RPMI7951 (cell line): ENCODE measurements at regions not wholly inside any gene's neighbourhood (a gene's known extent, or its start where the extent isn't known, plus 50 kb on each side); places are given as distances from the start of the nearest gene placed in this dataset.
A peak's percentile ranks its signal among the peaks of the same experiment; 100 is the strongest.

ENCODE experiments used
- DNase-seq: peaks from one replicate; pipeline ENCODE4 v3.0.0-alpha.2; 2012; ENCODE audit warnings: low read depth

DNA sequence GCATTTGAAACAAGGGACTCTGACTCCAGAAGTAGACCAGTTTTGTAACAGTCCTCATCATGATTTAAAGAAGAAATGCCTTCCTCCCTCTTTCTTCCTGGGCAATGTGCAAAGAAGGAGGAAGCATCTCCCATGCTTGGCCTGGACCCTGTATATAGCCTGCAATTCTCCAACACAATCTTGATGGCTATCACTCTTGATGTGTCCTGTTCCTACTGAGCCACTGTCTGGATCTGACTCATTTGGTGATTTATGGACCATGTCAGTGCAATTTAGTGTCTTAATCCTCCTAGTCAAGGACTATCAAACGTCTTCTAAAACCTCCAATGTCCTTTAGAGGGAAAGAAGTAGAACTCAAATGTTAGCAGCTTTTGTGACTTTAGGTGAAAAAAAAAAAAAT lies 697.3 kb downstream of the TLR4 start:
- no peak for DNase-seq

DNA sequence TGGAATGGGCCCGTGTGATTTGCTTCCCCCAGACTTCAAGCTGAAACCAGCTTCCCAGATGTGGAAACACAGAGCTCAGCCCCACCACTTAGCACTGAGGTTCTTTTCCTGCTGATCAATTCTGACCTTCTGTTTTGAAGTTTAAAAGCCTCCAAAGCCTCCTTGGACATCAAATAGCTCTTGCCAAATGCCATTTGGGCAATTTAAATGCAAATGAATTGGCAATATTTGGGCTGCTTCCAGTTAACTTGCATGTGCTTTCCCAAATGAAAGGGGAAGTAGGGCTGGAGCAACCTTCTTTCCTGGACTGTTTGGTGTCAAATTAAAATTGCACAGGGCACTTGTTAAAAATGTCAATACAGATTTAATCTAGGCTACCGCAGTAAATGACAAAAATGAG lies 710.5 kb downstream of the TLR4 start:
- DNase-seq, result no peak

DNA sequence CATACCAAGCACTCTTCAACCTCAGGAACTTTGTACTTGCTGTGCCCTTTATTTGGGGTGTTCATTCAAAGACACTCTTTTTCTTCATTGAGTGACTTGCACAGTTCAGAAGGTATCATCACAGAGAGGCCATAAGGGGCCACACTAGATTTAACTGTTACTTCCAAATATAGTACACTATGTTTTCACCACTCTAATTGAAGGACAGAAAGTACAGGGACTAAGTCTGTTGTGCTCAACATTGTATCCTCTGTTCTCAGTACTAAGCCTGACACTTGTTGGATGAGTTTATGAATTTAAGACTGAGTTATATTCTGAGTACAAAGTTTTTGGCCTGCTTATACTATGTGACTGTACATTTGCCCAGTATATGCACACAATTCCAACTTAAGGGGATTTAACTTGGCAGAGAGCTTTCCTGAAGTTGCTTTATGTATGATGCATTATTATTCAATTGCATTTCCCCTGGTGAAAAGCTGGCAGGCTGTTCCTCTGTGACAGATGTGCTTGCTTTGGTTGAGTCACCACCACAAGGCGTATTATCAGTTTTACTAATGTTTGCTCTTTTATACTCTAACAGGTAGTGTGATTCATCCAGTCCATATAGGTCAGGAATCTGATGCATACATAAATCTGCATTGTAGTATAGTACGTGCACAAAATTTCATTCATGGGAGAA lies 714.8 kb downstream of the TLR4 start:
- DNase-seq, result peak; percentile 6

DNA sequence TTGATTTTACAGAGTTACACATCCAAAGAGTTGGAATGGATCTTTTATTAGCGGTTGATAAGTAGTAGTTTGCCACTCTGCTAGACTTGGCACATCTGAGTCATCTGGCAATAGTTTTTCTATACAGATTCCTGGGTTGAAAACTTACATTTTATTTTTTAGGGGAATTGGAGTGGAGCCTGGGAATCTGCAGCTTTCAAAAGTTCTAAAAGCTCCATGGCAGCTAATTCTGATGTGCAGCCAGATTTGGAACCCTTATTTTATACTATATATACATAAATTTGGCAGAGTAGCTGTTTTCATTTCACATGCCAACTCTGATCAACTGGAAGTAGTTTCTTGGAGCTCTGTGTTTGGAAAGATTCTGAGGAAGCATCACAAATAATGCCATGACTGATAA lies 715.5 kb downstream of the TLR4 start:
- DNase-seq, result no peak

DNA sequence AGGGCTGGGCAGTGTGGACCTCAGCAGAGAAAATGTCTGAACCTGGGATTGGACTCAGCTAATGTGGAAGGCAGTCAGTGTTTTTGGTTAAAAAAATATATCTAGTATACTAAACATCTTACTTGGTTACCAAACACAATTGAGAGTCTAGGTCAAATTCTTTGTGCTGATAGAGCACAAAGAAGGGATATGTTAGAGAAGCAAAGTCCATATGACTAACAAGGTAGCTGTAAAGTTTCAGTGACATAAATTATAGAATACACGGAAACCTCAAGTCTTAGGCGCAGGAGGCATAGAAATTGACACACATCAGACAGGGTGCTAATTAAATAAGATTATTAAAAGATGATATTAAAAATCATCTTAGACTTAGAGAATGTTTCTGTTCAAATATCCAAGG lies 718.3 kb downstream of the TLR4 start:
- no peak for DNase-seq

DNA sequence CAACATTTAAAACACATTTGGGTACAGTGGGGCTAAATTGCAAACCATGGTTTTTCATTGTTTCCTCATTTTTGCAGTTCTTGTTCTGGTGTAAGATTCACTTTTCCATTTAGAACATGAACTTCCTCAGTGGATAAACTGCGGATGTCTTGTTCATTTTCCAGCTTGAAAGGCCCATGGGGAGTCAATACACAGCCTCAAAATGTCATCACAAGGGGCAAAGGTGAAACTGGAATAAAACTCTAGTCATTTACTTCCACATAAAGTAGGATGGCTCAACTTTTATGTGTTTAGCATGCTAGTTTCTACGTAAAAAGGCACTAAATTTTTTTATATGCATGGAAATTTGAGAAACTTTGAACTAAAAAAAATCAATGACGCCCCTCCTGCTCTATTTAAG lies 718.8 kb downstream of the TLR4 start:
- DNase-seq, result no peak

DNA sequence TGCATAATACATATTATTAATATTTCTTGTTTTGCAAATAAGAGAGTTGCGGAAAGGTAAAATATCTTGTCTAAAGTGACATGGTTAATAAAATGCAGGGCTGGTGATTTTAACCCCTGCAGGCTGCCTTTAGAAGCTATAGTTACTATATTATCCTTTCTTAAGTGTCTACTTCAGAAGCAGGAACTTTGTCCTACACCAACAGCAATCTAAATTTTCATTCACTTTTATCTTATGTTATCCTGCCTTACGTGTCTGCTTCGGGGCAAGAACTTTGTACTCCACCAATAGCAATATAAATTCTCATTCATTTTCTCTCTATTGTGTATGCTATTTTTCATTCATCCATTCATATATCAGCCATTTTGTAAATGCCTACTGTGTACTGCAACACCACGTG lies 719.5 kb downstream of the TLR4 start:
- no peak for DNase-seq

DNA sequence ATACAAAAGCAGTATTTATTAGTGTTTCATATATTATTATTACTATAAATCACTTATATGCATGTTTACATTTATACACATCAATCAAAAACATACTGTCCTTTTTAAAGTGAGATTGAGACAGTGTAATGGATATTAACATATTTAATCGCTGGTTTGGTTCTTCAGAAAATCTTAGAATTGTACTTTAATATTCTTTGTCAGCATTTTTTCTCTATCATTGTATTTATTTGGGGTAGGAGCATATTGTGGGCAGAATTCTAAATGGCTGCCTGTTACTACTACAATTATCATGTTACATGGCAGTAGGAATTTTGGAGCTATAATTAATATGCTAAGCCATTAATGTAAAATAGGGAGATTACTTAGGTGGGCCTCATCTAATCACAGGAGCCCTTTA lies 722.6 kb downstream of the TLR4 start:
- DNase-seq, result no peak

DNA sequence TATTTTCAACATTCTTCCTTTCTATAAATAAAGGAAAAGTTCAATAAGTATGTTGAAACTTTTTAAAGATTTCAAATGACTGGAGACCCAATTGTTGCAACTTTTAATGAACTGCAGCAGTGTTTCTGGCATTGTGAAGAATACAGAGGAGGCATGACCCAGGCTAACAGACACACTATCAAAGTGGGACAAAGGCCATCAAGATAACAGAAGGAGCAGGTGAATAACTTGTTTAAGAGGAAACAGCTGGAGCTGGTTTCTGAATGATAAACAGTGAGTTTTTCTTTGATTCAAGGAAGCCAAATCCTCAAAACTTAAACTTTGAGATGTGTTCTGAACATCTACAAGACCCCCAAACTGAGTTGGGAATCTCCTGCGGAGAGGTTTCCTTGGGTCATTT lies 734.6 kb downstream of the TLR4 start:
- no peak for DNase-seq

DNA sequence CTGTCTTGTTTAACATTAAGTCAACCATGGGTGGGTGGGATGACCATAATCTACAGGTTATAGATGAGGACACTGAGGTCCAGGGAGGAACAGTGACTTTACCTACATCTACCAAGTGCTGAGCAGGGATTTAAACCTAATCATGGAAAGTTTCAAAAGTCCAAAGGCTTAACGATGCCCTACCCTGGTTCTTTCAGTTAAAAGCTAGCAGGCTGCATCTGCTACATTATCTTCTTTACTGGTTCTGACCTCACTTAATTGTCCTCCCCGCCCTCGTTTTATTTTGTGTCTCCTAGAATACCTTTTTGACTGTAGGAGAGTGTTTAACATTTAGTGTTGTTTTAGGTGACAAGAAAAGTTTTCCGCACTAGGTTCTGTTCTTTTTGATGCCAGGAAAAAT lies 735.2 kb downstream of the TLR4 start:
- no peak for DNase-seq

DNA sequence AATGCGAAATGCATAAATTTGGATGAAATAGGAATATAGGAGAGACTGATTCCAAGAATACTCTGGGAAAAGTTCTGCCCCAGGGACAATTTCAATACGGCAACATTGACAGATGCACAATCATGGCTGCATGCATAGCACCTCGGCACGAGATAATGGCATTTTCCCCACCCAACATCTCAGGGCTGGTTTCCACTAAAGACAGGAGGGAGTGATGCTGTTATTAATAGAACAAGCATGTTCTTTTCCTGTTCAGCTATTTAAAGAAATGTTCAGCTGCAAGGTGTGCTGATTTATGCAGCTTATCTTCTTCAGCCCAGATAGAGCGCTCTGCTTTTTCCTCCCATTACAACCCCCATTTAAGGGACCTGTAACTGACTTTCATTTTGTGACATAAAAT lies 740.2 kb downstream of the TLR4 start:
- DNase-seq, result no peak

DNA sequence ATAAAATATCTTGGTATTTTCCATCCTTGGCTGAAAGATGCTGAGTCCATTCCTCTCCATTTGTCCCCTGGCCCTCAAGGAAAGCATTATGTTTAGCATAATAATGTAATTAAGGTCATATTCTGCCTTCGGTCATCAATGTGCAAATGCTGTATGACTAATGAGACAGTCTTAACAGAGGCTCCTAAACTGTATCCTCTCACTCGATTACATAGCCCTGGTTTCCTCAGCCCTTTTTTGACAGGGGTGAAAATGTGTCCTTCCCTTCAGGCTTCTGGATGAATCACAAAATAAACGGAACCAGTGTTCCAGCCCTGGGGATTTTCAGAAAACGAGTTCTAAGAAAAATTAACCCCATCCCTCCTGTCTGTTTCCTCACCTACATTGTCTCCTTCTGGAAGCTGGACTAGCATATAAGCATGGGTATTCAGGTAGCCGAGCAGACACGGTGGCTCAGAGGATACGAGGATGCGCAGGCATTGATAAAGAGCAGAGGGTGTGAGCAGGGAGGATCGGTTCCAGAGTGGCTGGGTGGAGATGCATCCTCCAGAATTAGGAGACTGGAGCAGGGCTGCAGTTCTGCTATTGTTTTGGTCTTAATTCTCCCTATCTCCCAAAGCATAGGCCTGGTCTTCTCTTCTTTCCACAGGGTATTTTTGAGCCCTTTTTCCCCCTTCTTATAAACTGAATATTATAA lies 742.9 kb downstream of the TLR4 start:
- no peak for DNase-seq

DNA sequence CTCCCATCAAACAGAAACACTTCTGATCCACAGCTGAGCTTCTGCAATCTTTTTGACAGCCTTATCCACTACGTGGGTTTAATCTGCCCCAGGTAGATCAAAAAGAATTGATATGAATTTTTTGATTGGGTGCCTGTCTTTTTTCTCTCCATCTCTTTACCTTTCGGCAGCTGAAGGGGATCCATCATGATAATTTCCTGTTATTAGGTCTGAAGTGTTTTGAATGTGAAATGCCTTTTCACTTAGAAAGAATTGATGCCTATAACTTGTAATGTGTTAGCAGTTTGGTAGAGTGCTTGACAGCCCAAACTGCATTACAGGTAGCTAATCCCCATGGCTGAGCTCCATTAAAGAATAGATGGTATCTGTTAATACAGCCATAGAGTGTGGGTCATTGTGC lies 745.4 kb downstream of the TLR4 start:
- DNase-seq, result no peak

DNA sequence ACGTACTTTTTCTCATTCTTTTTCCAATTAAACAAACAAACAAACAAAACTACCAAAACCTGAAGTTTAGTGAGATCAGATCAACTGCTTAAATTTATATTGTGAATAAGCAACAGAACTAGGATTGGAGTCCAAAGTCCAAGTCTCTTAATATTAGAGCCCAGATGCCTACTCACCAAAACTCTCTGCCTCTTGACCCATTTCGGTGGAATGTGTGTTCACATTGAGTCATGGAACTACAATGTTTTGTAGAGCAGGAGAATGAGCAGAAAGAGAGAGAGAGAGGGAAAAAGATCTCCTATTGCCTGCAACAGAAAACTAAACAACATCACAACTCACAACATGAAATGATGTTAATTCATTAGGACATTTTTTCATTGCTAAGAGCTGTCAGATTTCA lies 751.1 kb downstream of the TLR4 start:
- DNase-seq, result no peak

DNA sequence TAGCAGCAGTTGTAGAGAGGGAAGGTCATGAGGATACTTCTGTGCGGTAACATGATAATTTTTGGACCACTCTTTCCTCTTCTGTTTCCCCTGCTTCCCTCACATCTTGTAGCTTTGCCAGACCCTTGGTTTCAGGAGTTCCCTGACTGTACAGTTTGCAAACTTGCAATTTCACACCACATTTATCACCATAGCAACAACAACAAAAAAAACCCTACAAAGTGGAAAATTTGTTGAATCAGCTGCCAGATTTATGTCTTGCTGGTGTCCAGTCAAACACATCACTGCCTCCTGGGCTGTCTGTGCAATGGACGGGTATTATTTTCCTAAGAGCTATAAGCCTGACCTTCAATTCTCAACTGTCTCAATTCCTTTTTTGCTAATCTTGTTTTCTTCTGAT lies 751.6 kb downstream of the TLR4 start:
- no peak for DNase-seq

DNA sequence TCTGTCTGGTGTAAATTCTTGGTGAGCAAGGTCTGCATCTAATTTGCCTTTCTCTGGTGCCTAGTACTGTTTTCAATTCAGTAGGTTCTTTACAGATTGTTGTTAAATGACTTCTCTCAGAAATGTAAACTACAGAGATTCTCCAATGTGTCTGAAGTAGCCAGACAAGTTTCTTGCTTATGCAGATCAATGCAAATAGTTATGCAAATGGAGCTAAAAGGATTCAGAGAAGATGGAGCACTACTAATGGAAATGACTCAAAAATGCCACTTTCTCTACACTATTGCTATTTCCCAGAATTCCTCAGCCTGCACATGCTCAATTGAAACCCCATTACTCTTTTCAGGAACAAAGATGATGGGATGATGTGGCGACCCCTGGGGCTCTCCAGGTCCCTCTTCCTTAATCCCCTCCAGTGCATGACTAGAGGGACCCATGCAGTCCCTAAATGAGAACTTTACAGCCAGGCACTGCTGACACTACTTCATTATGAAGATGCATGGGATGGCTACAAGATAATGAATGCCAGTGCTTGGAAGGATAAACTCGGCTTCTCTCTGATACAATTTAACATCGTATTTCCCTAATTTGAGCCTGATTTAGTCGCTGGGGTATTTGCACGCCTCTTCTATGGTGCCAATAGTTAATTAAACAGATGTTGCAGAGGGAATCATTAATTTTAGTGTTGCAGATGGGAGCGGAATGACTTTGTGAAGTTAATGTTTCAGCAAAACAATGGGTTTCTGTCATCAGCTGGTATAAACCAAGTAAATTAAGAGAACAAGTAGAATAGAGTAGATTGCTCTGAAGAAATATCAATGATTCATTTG lies 753.2 kb downstream of the TLR4 start:
- no peak for DNase-seq

DNA sequence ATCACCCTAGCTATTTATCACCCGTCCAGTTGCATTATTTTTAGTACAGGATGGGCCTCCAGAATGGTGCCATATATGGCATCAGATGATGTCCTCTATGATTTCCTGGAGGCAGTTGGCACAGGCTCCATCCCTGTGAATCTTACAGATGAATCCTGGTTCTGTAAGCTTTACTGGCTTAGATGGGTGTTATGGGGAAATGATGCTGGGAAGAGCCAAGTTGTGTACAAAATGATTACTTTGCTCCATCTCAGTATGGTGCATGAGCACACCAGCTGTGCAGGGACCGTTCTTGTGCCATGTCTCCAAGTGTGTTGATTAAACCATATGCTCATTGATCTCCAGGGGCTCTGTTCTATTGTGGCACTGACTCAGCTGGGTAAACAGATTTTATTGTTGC lies 755.7 kb downstream of the TLR4 start:
- no peak for DNase-seq

DNA sequence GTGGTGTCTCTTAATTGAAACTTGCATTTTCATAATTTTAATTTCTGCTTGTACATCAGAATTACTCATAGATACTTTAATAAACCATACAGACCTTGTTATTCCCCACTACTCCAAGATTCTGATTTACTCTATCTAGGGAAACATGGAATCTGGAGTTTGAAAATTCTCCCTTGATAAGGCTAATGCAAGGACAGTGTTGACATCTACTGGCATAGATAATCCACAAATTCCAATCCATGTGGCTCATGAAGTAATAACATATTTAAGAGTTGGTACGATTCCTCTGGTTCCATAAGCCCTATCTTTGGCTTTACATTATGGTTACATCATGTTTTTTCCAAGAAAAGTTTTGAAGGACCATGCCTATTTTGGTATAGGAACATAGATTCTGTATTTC lies 759.2 kb downstream of the TLR4 start:
- no peak for DNase-seq

DNA sequence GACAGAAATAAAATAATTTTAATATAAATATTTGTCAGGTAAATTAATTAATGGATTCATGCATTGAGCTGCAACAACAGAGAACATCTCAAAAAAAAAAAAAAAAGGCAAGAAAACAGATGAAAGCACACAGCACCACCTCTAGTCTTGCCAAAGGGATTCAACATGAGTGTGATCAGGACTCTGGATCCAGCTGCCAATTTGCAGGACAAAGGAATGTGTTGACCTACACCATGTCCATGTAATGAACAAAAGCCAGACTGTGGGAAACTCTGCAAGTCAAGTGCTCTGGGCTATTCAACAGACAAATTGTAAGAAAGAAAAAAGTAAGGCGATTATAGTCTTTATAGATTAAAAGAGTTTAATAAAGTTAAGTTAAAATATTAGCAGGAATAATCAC lies 769.3 kb downstream of the TLR4 start:
- no peak for DNase-seq

DNA sequence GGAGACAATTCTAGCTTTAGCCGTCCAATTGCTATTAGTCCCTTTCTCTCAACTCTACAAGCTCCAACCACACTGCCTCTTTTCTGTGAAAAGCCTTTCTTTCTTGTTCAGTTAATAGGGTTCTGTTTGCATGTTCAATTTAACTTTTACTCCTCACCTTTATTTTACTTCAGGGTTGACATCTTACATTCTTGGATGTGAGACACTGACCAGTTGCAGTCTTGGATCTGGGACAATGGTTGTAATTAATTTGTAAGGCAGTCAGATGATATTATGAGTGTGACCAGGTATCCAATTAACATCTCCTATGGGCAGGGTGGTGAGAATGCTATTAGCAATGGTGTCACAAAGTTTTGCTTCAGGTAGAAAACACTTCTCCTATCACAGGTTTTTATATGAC lies 774.5 kb downstream of the TLR4 start:
- DNase-seq, result no peak

DNA sequence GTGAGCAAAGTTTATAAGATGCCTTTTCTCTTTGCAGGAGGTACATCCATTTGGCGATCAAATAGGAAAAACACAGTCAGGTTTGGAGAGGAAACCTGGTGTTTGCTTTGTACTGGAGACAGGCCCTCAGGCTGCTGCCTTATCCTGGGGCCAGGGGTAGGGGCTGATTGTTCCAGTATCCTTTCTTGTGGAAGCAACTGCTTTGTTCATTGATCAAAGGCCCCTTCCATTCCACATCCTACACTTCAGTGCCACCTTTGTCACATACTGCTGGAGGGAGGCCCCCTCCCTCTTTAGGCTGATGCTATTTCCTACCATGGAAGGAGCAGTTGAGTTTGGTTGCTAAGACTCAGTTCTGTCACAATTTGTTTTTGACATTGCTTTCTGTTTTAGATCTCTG lies 778.1 kb downstream of the TLR4 start:
- no peak for DNase-seq

DNA sequence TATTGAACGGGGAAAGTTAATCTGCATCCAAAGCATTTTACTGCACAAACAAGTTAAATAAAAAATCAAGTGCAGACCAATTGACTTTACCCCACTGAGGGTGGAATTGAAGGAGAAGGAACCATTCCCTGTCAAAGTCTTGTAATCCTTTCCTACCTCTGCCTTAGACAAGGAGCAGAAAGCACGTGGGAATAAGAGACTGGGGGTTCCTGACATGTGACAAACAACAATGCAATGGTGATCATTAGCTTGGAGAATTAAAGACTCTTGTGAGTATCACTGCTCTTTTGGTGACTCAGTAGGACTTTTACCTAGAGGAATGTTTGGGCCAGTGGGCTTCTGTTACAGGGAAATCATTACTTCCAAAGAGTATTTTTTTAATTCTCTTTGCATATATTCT lies 779.5 kb downstream of the TLR4 start:
- no peak for DNase-seq

DNA sequence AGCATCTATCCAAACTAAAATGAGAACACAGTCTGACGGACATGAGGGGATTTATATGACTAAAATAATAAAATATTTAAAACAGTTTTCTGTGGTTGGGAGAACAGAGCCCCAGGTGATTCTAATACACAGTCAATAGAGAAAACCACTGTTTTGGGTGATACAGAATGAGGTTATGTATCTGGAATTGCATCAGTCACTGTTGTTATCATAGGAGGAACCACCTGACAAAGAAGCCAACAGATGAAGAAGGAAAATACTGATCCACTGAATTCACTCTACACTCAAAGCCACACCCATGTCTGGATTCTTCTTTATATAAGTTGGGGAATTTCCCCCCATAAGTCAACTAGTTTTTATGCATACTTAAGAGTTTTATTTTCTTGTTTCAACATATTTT lies 799.0 kb downstream of the TLR4 start:
- DNase-seq, result no peak
